ENCODE measurements at regions not wholly inside any gene's neighbourhood (a gene's known extent, or its start where the extent isn't known, plus 50 kb on each side); places are given as distances from the start of the nearest gene placed in this dataset.

DNA sequence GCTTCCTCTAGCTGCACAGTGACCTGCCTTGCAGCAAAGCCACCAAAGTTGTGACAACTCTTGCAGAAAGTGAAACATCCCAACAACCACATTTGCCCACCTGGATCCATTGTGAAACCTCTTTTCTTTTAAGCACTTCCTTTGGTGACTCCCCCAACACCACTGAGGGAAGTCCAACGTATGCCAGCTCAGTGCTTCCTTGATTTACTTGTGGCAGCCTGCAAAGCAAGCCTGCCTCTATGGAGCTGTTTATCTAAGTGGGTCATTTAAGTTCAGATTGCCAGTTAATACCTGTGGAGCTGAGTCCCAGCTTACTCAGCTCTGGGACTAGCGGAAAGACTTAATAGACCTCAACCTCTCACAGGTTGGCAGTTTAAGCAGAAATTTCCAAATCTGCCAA lies 230.8 kb upstream of the GHITM start:
- DNase-seq, result no peak

DNA sequence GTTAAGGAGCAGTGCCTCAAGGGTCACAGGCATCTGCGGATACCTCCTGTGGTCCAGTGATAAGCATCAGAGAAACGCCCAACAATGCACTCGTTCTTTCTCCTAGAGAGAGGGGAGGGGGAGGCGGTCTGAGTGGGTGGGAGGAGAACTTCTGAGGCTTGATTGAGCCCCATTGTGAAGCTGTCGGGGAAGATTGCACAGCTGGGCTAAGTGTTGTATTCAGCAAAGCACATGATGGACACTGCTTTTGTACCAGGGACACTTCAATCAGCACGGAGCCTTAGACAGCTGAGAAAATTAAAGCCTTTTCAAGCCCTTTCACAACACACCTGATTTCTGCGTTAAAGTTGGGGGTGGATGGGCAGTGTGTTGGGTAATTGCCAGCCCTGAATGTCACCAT lies 230.3 kb upstream of the GHITM start:
- no peak for DNase-seq

DNA sequence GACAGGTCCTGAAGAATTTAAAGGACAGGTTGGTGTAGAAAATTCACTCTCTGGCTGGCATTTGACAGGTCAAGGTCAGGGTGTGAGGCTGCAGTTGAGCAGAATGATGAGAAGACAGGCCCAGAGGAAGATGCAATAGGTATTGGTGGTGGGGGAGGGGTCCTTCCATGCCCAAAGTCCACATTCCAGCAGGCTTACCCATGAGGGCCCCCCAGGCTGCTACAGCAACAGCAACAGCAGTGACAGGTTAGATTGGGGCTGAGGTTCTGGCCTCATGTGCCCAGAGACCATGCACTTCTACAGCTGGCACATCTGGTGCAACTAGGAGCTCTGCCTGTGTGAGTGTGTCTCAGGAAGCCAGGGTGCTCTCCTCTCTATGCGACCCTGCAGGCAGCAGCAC lies 223.5 kb upstream of the GHITM start:
- no peak for DNase-seq

DNA sequence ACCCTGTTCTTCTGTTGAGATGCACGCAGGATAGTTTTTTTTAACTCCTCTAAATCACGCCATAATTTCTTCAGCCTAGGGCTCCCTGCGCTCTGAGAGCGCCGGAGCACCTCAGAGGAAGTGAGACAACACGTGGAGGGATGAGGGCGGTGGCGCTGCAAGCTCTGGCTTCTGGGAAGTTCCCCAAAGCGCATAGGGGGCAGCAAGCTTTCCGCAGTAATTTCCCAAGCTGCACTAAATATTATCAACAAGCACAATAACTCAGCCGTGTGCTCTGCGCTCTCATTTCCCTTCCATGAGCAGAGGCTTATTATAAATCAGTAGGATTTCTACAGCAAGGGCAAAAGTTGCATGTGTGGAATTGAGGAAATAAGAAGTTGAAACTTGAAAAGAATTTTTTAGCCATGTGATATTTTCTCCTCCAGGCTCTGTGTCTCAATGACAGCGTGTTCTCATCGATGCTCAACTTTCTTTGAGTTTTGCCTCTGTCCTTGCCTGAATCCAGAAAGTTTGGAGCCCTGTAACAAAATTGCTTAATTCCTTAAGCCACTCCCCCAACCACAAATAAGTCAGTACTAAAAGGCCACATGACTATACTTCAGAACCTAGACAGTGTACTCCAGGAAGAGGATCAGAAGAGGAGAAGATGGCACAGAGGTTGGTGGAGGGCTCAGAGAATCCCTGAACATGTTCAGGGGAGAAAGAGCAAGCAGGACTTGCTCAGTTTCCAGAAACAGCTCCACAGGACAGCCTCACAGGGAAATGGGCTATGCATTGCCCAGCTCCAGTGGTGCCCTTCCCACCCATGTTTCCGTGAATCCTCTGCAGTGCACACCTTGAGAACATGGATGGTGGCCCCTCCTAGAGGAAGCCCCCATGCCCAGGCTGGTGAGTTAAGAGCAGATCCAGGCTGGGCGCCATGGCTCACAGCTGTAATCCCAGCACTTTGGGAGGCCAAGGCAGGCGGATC lies 221.5 kb upstream of the GHITM start:
- DNase-seq, result no peak

DNA sequence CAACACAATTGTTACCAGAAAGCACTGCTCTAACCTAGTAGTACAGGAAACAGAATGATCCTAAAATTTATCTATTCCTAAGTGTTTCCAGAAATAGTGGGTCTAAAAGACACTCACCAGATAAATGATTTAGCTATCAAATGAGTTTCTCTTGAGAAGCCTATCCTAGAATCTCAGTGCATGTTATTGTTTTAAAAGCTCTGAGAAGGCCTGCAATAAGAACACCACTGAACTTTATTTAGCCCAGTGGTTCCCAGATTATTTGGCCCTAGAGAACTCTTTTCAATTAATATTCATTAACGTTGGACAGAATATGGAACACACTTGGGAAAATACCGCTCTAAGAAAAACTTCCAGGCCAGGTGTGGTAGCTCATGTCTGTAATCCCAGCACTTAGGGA lies 220.1 kb upstream of the GHITM start:
- DNase-seq, result no peak

DNA sequence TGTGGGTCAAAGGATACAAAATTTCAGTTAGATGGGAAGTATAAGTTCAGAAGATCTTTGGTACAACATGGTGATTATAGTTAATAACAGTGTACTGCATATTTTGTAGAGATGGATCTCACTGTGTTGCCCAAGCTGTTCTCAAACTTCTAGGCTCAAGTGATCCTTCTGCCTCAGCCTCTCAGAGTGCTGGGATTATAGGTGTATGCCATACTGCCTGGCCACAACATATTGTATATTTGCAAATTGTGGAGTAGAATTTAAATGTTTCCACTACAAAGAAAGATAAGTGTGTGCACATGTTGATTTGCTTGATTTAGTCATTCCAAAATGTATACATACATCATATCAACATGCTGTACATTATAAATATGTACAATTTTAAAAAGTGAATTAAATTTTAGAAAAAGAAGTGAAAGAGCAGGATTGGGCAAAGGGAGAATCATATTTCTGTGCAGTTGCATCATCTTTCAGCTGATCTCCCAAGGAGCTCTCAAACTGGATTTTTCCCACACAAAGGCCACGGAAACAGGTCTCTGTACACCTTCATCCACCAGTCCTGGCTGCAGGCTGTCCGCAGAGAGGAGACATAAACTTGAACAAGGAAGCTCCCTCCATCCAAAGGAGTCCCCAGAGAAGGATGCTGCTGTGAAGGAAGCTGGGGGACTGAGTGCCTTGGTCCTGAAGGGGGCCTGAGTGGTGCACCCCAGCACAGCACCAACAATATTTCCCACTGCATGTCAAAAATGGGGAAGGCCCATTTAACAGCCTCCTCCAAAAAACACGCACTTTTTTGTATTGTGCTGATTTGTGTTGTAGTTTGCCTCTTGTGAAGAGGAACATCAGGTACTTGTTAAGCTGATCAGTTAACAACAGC lies 217.1 kb upstream of the GHITM start:
- DNase-seq, result no peak

DNA sequence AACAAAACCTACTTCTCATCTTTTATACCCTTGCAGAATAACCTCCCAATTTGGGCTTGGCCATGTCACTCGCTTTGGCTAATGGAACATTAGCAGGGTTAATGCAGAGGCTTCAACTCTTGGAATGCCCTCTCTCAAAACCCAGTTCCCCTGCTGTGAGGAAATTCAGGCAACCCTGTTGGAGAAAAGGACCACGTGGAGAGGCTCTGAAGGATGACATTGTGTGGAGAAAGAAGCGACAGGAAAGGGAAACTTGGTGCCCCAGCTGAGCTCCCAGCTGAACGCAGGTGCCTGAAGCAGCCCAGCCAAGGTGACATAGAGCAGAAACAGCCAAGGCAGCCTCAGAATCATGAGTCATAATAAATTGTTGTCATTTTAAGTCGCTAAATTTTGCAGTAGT lies 214.2 kb upstream of the GHITM start:
- DNase-seq, result no peak

DNA sequence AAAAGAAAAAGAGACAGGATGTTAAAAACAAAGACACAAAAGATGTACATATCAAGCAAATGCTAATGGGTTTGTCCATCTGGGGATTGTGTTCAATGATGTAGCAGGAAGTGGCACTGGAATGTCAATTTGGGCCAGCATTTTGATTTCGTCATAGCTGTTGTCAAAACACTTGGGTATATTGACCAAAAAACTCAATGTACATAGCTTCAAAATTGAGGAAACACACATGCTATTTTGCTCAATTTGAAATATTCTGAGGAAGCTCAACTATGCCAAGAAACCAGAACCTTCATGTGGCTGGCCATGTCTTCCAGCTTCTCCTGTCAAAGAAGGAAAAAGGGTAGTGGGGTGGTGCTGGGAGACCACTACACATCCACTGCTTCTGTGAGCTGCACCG lies 212.7 kb upstream of the GHITM start:
- DNase-seq, result no peak

DNA sequence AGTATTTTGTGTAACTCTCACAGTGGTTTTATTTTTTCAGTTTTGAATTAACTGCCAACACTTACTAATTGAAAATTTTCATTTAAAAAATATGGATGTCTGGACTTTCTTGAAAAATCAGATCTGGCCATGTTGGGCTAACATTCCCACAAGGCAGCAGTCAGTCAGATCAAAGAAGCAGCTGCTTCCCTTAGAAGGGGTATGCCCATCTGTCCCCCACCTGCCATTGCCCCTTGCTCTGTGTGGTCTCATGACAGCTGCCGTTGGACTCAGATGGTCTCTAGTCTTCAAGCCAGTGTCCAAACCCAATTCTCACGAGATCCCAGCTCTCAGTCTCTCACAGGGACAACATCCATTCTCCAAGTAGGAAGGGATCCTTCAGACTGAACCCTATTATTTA lies 212.1 kb upstream of the GHITM start:
- DNase-seq, result no peak

DNA sequence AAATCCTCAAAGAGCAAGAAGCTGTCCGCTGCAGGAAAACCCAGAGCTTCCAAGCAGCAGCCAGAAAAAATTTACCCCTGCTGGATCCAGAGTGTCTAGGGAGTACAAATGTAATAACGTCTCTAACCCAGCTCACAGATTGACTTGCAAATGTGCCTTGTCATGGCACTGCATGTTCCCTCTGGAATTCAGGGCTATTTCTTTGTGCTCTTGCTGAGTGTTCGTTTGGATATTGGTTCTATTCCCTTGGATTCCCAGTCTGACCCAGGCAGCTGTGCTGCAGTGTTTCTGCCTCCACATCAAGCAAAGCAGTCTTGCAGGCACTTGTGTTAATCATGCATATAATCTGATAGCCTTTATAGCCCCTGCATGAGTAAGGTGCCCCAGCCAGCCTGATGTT lies 209.9 kb upstream of the GHITM start:
- DNase-seq, result no peak

DNA sequence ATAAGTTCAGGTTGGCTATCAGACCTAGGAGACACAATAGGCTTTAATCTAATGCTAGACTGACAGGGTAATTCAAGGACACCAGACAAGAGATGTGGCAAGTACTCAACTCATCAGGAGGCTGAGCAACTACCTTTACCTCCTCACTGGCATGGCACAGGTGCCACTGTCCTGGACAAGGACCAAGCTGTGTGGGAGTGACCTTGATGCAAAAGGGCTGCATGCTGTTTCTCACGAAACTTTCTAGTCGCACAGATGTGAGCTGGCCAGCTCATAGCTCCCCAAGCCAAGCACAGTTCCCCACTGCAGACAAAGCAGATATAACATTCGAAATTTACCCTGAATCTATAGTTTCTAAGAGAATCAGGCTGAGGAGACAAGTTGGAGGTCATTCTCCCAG lies 207.6 kb upstream of the GHITM start:
- no peak for DNase-seq

DNA sequence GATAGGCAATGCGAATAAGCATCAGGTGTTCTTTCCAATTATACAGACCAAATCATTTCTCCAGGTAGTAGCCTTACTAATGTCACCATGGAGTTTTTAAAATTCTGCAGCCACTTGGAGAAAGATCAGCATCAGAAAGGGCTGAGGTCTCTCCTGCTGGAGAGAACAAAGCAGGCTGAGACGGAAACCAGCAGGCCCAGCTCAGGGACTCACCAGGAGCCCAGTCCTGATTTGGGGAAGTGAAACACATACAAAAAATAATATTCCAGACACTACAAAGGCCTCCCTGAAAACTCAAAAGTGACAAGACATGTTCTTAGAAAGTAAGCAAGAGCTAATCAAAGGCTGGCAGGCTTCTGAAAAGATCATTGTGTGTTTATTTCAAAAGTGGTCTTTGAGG lies 207.1 kb upstream of the GHITM start:
- no peak for DNase-seq

DNA sequence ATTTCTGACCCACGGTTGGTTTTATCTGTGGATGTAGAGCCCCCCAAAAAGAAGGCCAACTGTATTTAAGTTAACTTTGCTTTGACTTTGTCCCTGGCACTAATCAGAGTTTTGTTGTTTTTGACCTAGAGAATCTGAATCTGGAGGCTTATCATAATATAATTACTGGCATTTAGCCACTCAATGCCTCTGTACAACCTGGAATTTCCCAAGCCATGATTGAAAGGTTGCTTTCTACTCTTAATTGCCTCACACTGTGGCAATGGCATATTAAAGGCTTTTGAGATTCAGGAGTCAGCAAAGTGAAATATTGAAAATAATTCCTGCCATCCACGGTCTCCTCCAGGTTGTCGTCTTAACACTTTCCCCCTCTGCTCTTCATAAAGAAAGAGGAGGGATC lies 205.2 kb upstream of the GHITM start:
- DNase-seq, result no peak

DNA sequence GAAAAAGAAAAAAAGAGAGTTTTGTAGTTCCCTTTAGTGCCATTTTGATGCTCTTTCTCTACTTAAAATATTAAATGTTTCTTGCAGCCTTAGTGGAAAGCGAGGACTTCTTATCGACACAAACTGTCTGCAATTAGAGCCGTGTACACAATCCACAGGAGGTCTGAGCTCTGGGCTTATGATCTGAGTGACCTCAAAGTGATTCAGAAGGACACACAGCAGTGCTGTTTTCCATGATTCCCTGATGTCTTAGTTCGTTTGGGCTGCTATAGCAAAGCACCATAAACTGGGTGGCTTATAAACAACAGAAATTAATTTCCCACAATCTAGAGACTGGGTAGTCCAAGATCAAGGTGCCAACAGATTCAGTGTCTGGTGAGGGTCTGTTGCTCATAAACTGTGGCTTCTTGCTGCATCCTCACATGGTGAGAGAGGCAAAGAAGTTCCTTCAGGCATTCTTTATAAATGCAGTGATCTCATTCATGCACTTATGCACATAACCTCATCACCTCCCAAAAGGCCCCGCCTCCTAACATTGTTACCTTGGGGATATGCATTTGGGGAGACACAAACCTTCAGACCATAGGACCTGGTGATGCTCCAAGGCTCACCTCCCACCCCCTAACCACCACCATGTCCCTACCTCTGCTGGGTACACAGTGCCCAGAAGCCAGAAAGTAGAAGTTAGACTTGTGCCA lies 204.5 kb upstream of the GHITM start:
- DNase-seq, result no peak

DNA sequence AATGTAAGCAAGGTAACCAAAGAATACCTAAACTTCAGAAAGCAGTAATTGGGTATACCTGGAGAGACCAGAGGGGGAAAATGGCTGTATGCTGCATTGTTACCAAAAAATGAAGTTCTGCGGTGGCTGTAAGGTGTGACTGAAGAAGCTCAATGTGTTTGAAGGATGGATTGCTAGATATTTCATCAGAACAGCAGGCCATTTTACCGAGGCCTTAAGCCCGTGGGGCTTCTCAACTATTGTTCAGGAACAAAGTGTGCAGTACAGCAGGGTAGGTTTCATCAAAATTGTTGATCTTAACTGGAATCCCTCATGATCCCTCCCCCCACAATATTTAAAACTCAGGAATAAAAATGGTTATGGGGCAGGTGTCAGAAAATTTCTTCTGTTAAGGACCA lies 204.0 kb upstream of the GHITM start:
- DNase-seq, result no peak

DNA sequence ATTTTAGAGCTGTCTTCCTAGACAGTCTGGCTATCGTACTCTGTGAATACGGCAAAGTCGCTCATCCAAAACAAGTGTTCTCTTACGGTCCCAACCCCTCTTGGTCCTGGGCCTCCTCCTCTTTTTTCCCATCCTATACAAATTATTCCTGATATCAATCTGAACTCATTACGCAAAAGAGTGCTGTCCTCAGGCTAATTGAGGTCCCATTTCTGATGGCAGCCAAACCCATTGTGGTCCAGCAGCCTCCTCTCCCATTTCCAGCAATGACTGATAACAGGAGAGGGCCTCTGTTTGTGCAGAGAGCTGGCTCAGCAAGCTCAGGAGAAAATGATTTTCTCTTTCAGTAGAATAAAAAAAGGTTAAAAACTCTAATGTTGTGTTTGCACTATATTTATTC lies 203.4 kb upstream of the GHITM start:
- DNase-seq, result no peak

DNA sequence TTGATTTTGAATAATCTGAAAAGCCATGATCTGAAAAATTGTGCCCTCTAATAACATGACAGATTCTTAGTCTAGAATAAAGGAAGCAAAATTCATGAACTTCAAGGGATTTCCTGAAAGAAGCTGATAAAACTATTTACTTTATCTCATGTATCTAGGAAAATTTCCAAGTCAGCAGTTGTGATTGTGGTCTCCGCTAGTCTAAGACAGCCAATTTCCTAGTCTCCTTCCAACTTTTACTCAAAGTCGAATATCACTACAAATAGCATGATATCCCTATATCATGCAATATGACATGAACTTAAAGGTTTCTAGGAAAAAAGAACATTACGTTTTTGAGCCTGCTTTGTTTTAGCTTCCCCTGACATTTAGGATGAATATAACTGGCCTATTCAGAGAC lies 202.1 kb upstream of the GHITM start:
- DNase-seq, result no peak

DNA sequence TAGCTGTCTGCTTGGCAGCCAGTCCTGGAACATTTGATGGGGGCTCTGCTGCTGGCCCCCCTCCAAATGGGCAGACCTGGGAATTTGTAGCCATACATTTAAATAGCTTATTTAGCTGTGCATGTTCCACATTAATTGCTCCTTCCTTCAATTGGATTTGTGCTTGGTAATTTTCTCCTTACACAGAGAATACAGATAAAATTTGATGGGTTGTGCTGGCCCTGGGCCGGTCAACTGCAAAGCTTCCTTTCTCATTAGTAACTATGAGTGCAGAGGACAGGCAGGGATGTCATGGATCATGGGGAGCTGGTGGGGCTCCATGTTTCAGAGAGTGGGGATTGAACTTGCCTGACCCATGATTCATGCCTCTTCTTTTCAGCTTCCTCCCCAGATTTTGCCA lies 201.5 kb upstream of the GHITM start:
- no peak for DNase-seq

DNA sequence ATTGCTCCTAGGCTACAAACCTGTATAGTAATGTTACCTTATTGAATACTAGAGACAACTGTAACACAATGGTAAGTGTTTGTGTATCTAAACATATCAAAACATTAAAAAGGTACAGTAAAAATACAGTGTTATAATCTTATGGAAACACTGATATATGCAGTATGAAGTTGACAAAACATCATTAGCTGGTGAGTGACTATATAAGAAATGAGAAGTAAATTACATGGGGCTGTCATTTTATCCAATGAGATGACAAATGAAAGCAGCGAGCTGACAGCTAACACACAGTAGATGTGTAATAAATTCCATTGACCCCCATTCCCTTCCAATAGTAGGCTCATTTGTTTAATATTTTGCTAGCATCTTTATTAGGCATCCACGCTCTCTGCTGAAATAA lies 198.1 kb upstream of the GHITM start:
- no peak for DNase-seq

DNA sequence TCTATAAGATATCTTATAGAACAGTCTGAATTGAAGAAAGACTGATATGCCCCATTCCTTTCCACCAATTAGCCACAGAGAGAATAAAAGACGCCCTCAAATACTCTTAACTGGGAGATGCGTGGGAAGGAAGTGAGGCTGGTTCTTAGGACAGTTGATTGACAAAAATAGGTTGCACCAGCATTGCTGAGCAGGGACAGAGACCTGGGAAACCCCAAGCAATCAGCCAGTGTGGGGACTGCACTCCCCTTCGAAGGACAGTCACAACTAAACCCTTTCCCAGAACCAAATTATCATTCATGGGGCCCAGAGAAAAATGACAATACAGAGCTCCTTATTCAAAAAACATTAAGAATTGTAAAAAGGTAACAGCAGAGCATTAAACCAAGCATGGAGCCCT lies 196.9 kb upstream of the GHITM start:
- DNase-seq, result no peak

DNA sequence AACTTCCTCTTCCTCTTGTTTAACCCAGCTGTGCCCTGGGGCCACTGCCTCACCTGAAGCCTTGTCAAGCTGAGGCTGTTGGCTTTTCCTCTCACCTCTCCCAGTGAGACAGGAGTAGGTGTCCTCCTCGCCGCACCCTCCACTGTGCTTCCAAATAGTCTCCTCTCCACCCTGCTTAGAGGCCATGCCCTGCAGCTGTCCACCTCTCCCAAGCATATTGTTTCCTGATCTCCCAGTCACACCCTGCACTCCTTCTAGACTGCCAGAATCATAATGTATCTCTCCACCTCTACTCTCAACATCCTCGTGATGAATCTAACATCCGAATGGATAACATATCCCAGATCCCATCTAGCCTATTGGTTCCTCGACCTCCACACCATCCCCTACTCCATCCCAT lies 196.3 kb upstream of the GHITM start:
- no peak for DNase-seq

DNA sequence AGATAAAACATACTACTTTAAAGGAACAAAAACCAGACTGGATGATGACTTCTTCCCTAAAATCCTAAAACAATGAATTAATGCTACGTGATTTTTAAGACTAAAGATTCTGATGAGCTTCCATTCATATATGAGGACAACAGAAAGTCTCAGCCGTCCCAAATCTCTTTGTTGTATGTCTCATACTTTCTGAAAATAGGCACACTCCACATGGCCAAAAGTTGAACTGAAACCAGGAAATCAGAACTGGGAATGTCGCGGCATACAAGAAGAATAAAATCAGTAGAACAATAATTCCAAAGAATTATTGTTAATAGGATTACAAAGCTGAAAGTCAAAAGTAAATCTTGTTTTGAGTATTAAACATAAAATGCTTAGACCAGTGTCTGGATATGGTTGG lies 195.4 kb upstream of the GHITM start:
- no peak for DNase-seq

DNA sequence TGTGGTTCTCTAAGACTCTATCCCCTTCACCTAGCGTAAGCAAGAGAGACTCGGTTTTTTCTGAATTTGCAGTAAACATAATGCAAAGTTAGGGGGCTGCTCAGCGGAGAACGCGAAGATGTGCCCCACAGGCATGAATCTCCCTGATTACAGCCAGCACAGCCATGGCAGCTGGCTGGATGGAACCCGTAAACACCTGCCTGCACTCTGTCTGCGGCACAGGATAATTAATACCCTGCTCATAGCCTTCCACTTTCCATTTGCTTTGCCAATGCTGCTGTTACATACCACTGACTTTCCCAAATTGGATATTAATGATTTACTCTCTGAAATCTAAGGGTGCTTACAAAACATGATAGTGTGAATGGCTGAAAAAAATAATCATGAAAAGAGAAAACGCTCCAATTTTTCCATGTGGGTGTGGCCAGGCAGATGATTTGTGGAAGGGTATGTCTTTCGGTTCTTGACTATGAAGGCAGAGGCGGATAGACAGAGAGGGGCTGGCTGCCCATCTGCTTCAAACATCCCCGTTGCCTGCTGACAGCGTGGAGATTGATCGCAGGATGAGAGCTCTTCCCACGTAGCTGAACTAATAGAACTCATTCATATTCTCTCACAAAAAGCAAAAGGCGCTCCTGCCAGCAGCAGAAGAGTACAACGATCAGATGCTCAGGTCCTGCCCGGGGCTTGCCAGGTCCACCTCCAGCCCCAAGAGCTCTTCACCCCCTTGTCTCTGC lies 193.2 kb upstream of the GHITM start:
- peak in 1 of 2 experiments; percentile 4 for DNase-seq

Data from SHP77 (cell line).